Neural progenitor cell (in vitro differentiated cells): ENCODE measurements at regions not wholly inside any gene's neighbourhood (a gene's known extent, or its start where the extent isn't known, plus 50 kb on each side); places are given as distances from the start of the nearest gene placed in this dataset.

Source experiments
- DNase-seq: peaks from one replicate; pipeline ENCODE4 v3.0.0-alpha.2; 2016; ENCODE audit warnings: low spot score
- H2AFZ ChIP-seq: fragments of 200-600 bp; sonication (generic); replicated peaks from 2 replicates; pipeline ENCODE4 v1.6.1; 2016; ENCODE audit warnings: antibody characterized with exemption
- H3F3A ChIP-seq: fragments of 200-600 bp; sonication (generic); 2 replicates; pipeline ENCODE4 v1.6.1; 2016; ENCODE audit warnings: antibody characterized with exemption, low read depth
- H3K27ac ChIP-seq: fragments of 200-600 bp; sonication (generic); 2 replicates; pipeline ENCODE4 v1.5.1; 2016; ENCODE audit warnings: mild to moderate bottlenecking
- H3K27me3 ChIP-seq: fragments of 200-600 bp; sonication (generic); 2 replicates; pipeline ENCODE4 v1.6.1; 2016; ENCODE audit warnings: mild to moderate bottlenecking, moderate library complexity
- H3K36me3 ChIP-seq: fragments of 200-600 bp; sonication (generic); 2 replicates; pipeline ENCODE4 v1.5.1; 2016
- H3K4me1 ChIP-seq: fragments of 200-600 bp; sonication (generic); 2 replicates; pipeline ENCODE4 v1.6.1; 2016; ENCODE audit warnings: mixed run types
- H3K4me2 ChIP-seq: fragments of 200-600 bp; sonication (generic); 2 replicates; pipeline ENCODE4 v1.6.1; 2016
- H3K4me3 ChIP-seq: fragments of 200-600 bp; sonication (generic); 2 replicates; pipeline ENCODE4 v1.5.1; 2016
- H3K79me2 ChIP-seq: fragments of 200-600 bp; sonication (generic); 2 replicates; pipeline ENCODE4 v1.6.1; 2016; ENCODE audit warnings: low read depth
- H3K9ac ChIP-seq: fragments of 200-600 bp; sonication (generic); 2 replicates; pipeline ENCODE4 v1.6.1; 2016
- H3K9me3 ChIP-seq: fragments of 200-600 bp; sonication (generic); 2 replicates; pipeline ENCODE4 v1.5.1; 2016; ENCODE audit warnings: low read depth
- H4K20me1 ChIP-seq: fragments of 200-600 bp; sonication (generic); 2 replicates; pipeline ENCODE4 v1.6.1; 2016; ENCODE audit warnings: low read depth
- H3K27ac Mint-ChIP-seq: 3 replicates; pipeline ENCODE4 v1.8.0; 2021; ENCODE audit warnings: mixed read lengths
- H3K27me3 Mint-ChIP-seq: 2 replicates; pipeline ENCODE4 v1.8.0; 2022; ENCODE audit warnings: low read depth, mild to moderate bottlenecking, inconsistent platforms, moderate library complexity, mixed read lengths; ENCODE audit not compliant: insufficient read depth
- H3K36me3 Mint-ChIP-seq: 3 replicates; pipeline ENCODE4 v1.8.0; 2021; ENCODE audit warnings: mixed read lengths
- H3K4me1 Mint-ChIP-seq: 3 replicates; pipeline ENCODE4 v1.8.0; 2021; ENCODE audit warnings: mixed read lengths
- H3K4me3 Mint-ChIP-seq: 3 replicates; pipeline ENCODE4 v1.8.0; 2021; ENCODE audit warnings: mild to moderate bottlenecking, moderate library complexity, mixed read lengths
- H3K9me3 Mint-ChIP-seq: 3 replicates; pipeline ENCODE4 v1.8.0; 2020; ENCODE audit warnings: mixed read lengths
- EZH2 ChIP-seq: fragments of 200-600 bp; sonication (generic); IDR thresholded peaks from 2 replicates; pipeline ENCODE4 v1.6.1; 2017; ENCODE audit warnings: antibody characterized with exemption, mild to moderate bottlenecking, moderate library complexity
- EZH2phosphoT487 ChIP-seq: fragments of 200-600 bp; sonication (generic); IDR thresholded peaks from 2 replicates; pipeline ENCODE4 v1.6.1; 2017; ENCODE audit warnings: antibody characterized with exemption
- TF ChIP-seq, protein P1 (sequence below): fragments of 200-600 bp; sonication (generic); IDR thresholded peaks from 2 replicates; pipeline ENCODE4 v1.5.1; 2017; ENCODE audit warnings: antibody characterized with exemption, mild to moderate bottlenecking

DNA sequence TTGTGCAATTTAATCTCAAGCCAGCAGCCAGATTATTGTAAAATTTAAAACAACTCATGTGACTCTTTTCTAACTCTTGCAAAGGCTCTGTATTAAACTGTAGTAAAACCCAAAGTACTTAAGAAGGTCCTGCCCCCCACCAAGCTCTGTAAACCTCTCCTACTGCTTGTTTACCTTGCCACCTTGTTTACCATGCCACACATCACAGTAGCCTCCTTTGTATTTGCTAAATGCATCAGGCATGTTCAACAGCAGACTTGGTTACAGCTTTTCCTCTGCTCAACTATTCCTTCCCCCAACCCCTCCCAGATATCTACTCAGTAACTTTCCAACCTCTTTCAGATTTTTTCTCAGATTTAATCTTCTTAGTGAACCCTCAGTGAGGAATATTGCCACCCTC lies 861.6 kb downstream of the METTL15 start:
- Histone ChIP-seq H4K20me1 (no peaks in the 10 kb centered on the region), H3K4me2 (no peak overlapping the region), H3K9me3 (no peaks in the 10 kb centered on the region), H3F3A (no peaks in the 10 kb centered on the region), H3K27me3 (no peaks in the 10 kb centered on the region), H3K27ac (no peak overlapping the region), H3K79me2 (no peaks in the 10 kb centered on the region), H3K36me3 (no peaks in the 10 kb centered on the region), H3K4me3 (no peak overlapping the region), H3K9ac (no peak overlapping the region), H3K4me1 (peaks cover 6% of the 10 kb centered on the region), H2AFZ (no peak overlapping the region)
- no peaks in the 10 kb centered on the region for H3K4me1 Mint-ChIP-seq
- H3K9me3 Mint-ChIP-seq: no peaks in the 10 kb centered on the region
- no peak overlapping the region for H3K4me3 Mint-ChIP-seq
- TF ChIP-seq, protein P1, sequence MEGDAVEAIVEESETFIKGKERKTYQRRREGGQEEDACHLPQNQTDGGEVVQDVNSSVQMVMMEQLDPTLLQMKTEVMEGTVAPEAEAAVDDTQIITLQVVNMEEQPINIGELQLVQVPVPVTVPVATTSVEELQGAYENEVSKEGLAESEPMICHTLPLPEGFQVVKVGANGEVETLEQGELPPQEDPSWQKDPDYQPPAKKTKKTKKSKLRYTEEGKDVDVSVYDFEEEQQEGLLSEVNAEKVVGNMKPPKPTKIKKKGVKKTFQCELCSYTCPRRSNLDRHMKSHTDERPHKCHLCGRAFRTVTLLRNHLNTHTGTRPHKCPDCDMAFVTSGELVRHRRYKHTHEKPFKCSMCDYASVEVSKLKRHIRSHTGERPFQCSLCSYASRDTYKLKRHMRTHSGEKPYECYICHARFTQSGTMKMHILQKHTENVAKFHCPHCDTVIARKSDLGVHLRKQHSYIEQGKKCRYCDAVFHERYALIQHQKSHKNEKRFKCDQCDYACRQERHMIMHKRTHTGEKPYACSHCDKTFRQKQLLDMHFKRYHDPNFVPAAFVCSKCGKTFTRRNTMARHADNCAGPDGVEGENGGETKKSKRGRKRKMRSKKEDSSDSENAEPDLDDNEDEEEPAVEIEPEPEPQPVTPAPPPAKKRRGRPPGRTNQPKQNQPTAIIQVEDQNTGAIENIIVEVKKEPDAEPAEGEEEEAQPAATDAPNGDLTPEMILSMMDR: no peak
- TF ChIP-seq EZH2: no peak
- TF ChIP-seq EZH2phosphoT487: no peak
- H3K36me3 Mint-ChIP-seq: no peaks in the 10 kb centered on the region
- no peak overlapping the region for H3K27ac Mint-ChIP-seq
- peaks cover 2% of the 10 kb centered on the region for H3K27me3 Mint-ChIP-seq
- DNase-seq: peak; percentile 7

DNA sequence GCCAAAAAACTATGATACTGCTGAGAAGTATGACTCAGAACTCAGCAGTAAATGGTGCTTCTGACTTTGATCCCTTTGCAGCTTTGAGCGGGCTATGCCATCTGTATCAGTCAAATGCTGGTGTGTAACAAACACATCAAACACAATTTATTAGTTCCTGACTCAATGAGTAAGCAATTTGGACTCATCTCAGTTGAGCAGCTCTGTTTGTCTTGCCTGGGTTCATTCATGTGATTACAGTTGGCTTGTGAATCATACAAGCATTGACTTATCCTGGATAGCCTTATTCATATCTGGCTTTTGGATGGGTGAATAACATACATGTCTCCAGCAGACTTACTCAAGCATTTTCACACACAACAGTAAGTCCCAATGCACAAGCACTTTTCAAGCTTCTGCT lies 858.8 kb downstream of the METTL15 start:
- H3K36me3 ChIP-seq: no peaks in the 10 kb centered on the region
- H3K9me3 Mint-ChIP-seq: no peaks in the 10 kb centered on the region
- no peaks in the 10 kb centered on the region for H3K79me2 ChIP-seq
- no peaks in the 10 kb centered on the region for H3K4me1 Mint-ChIP-seq
- no peak overlapping the region for H3K27ac ChIP-seq
- no peak overlapping the region for H3K4me2 ChIP-seq
- H3K4me3 ChIP-seq: no peak overlapping the region
- no peaks in the 10 kb centered on the region for H3F3A ChIP-seq
- H3K4me1 ChIP-seq: peaks cover 6% of the 10 kb centered on the region
- TF ChIP-seq, protein P1: no peak
- TF ChIP-seq EZH2 (no peak), EZH2phosphoT487 (no peak)
- no peak overlapping the region for H2AFZ ChIP-seq
- H3K27me3 ChIP-seq: no peaks in the 10 kb centered on the region
- H3K27me3 Mint-ChIP-seq: peaks cover 2% of the 10 kb centered on the region
- DNase-seq: no peak
- no peak overlapping the region for H3K4me3 Mint-ChIP-seq
- H3K36me3 Mint-ChIP-seq: no peaks in the 10 kb centered on the region
- H4K20me1 ChIP-seq: no peaks in the 10 kb centered on the region
- no peak overlapping the region for H3K27ac Mint-ChIP-seq
- H3K9me3 ChIP-seq: no peaks in the 10 kb centered on the region
- no peak overlapping the region for H3K9ac ChIP-seq

DNA sequence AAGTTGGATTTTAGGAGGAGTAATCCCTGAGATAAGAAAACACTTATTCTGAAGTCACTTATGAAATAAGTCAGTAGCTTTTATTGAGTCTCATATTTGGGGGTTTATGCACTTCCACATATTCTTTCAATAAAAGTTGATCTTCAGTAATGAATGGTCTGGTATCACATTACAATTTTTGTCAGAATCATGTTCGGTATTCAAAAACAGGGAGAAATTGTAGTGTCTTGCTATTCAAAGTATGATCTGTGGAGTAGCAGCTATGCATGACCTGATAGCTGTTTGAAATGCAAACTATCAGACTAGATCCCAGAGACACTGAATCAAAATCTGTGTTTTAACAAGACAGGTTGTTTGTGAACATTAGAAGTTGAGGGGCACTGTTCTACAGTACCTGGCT lies 857.6 kb downstream of the METTL15 start:
- H3K27me3 ChIP-seq: no peaks in the 10 kb centered on the region
- TF ChIP-seq EZH2: no peak
- TF ChIP-seq, protein P1: no peak
- TF ChIP-seq EZH2phosphoT487: no peak
- H3K36me3 Mint-ChIP-seq: no peaks in the 10 kb centered on the region
- H3K4me3 ChIP-seq: no peak overlapping the region
- H3F3A ChIP-seq: no peaks in the 10 kb centered on the region
- H3K9me3 ChIP-seq: no peaks in the 10 kb centered on the region
- H3K4me3 Mint-ChIP-seq: no peak overlapping the region
- DNase-seq: no peak
- H3K9ac ChIP-seq: no peak overlapping the region
- H3K4me1 Mint-ChIP-seq: no peaks in the 10 kb centered on the region
- H3K79me2 ChIP-seq: no peaks in the 10 kb centered on the region
- no peaks in the 10 kb centered on the region for H3K36me3 ChIP-seq
- H3K27ac Mint-ChIP-seq: no peak overlapping the region
- H3K4me2 ChIP-seq: no peak overlapping the region
- peaks cover 6% of the 10 kb centered on the region for H3K4me1 ChIP-seq
- H2AFZ ChIP-seq: no peak overlapping the region
- H3K9me3 Mint-ChIP-seq: no peaks in the 10 kb centered on the region
- no peak overlapping the region for H3K27ac ChIP-seq
- H4K20me1 ChIP-seq: no peaks in the 10 kb centered on the region
- H3K27me3 Mint-ChIP-seq: peaks cover 2% of the 10 kb centered on the region

DNA sequence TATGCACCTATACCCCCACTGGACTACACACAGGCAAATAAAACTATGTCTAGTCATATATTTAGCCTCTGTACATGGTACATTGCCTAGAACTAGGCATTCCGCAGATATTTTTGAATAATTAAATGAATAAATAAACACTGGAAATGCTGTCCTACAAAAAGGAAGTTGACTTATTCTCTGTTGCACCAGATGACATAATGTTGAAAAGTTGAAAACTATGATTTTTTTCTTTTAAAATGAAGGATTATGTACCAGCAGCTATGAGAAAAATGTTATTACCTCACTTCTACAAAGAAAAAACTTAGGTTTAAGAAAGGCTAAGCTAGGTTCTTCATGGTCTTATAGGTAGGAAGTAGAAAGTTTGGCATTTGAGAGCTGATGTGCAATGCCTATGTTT lies 856.6 kb downstream of the METTL15 start:
- no peak overlapping the region for H3K4me2 ChIP-seq
- H3K4me1 ChIP-seq: peaks cover 4% of the 10 kb centered on the region
- Mint-ChIP-seq H3K27me3 (no peaks in the 10 kb centered on the region), H3K4me3 (no peak overlapping the region), H3K9me3 (no peaks in the 10 kb centered on the region), H3K4me1 (no peaks in the 10 kb centered on the region), H3K36me3 (no peaks in the 10 kb centered on the region), H3K27ac (no peak overlapping the region)
- H3K9ac ChIP-seq: no peak overlapping the region
- H3K4me3 ChIP-seq: no peak overlapping the region
- no peaks in the 10 kb centered on the region for H3K79me2 ChIP-seq
- H3K27ac ChIP-seq: no peak overlapping the region
- H4K20me1 ChIP-seq: no peaks in the 10 kb centered on the region
- H3K36me3 ChIP-seq: no peaks in the 10 kb centered on the region
- TF ChIP-seq EZH2 (no peak), EZH2phosphoT487 (no peak)
- TF ChIP-seq, protein P1: no peak
- H3K9me3 ChIP-seq: no peaks in the 10 kb centered on the region
- no peaks in the 10 kb centered on the region for H3K27me3 ChIP-seq
- no peak overlapping the region for H2AFZ ChIP-seq
- H3F3A ChIP-seq: no peaks in the 10 kb centered on the region
- no peak for DNase-seq
